ENCODE measurements at regions not wholly inside any gene's neighbourhood (a gene's known extent, or its start where the extent isn't known, plus 50 kb on each side); places are given as distances from the start of the nearest gene placed in this dataset.

DNA sequence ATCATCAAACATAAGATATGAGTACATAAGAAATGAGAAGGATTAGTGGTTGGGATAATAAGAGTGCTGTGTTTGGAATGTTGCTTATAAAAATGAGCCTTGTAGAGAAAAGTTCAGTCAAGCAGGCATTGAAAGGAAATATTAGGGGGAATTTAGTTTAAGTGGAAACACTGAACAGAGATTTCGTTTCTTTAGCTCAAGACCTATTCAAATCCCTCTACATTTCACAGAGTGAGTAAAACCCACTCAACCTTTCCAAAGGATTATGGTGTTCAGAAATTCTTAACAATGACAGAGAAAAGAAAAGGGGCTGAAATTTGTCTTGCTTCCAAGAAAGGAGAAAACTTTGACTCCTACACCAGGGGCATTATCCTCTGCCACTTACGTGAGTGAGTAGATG is 1072.4 kb upstream of the LCORL start:
- no peak overlapping the region for H3K4me2 ChIP-seq
- POLR2A ChIA-PET (ENCODE audit: unreplicated experiment) = no interaction called here
- no peaks in the 10 kb centered on the region for H3K9me3 ChIP-seq (ENCODE audit: insufficient read depth, low read depth)
- DNase-seq = no peak
- no peaks in the 10 kb centered on the region for H4K20me1 ChIP-seq (ENCODE audit: insufficient read depth)
- no peaks in the 10 kb centered on the region for H3K36me3 ChIP-seq (ENCODE audit: low read depth)
- no peaks in the 10 kb centered on the region for H3K4me1 ChIP-seq (replicated peaks; ENCODE audit: insufficient read depth)
- CTCF ChIA-PET = no interaction called here
- intact Hi-C loops (cut with micrococcal nuclease; ENCODE audit: unreplicated experiment) = no loop called here
- H2AFZ ChIP-seq = no peak overlapping the region
- H3K79me2 ChIP-seq (ENCODE audit: low read depth) = no peaks in the 10 kb centered on the region
- no peaks in the 10 kb centered on the region for H3K9me2 ChIP-seq (ENCODE audit: insufficient read depth)
- H3F3A ChIP-seq (ENCODE audit: insufficient read depth, low read depth) = no peaks in the 10 kb centered on the region
- BruUV-seq (replicated peaks) = no TSS peak
- no peak overlapping the region for H3K27ac ChIP-seq
- H3K4me3 ChIP-seq = no peak overlapping the region
- TF ChIP-seq EZH2 (IDR thresholded peaks at IDR 0.05; ENCODE audit: low read depth) = no peak
- TF ChIP-seq, protein P1, sequence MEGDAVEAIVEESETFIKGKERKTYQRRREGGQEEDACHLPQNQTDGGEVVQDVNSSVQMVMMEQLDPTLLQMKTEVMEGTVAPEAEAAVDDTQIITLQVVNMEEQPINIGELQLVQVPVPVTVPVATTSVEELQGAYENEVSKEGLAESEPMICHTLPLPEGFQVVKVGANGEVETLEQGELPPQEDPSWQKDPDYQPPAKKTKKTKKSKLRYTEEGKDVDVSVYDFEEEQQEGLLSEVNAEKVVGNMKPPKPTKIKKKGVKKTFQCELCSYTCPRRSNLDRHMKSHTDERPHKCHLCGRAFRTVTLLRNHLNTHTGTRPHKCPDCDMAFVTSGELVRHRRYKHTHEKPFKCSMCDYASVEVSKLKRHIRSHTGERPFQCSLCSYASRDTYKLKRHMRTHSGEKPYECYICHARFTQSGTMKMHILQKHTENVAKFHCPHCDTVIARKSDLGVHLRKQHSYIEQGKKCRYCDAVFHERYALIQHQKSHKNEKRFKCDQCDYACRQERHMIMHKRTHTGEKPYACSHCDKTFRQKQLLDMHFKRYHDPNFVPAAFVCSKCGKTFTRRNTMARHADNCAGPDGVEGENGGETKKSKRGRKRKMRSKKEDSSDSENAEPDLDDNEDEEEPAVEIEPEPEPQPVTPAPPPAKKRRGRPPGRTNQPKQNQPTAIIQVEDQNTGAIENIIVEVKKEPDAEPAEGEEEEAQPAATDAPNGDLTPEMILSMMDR (conservative IDR thresholded peaks at IDR 0.05) = no peak
- no peaks in the 10 kb centered on the region for H3K27me3 ChIP-seq (ENCODE audit: insufficient read depth, low read depth)

DNA sequence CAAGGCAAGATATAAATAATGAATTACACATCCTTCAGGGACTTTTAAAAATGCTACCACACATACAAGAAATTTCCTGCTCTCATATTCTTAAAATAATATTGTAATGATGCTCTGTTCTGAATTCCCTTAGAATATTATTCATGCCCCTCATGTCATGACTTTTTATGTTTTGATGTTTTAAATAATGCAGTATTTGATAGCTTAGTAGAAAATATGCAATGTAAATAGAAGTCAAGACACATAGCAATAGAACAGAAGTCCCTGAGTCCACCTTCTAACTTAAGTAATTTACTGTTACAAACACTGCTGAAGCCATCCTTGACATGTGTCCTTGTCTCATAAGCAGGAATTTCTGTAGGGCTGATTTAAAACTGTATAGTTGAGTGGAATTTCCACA is 1071.2 kb upstream of the LCORL start:
- no peaks in the 10 kb centered on the region for H3F3A ChIP-seq (ENCODE audit: insufficient read depth, low read depth)
- H3K36me3 ChIP-seq (ENCODE audit: low read depth) = no peaks in the 10 kb centered on the region
- no peaks in the 10 kb centered on the region for H4K20me1 ChIP-seq (ENCODE audit: insufficient read depth)
- no peak overlapping the region for H2AFZ ChIP-seq
- no peaks in the 10 kb centered on the region for H3K4me1 ChIP-seq (replicated peaks; ENCODE audit: insufficient read depth)
- H3K27ac ChIP-seq = no peak overlapping the region
- POLR2A ChIA-PET (ENCODE audit: unreplicated experiment) = no interaction called here
- H3K4me3 ChIP-seq = no peak overlapping the region
- no peak for DNase-seq
- H3K9me2 ChIP-seq (ENCODE audit: insufficient read depth) = no peaks in the 10 kb centered on the region
- intact Hi-C loops (cut with micrococcal nuclease; ENCODE audit: unreplicated experiment) = no loop called here
- no peaks in the 10 kb centered on the region for H3K27me3 ChIP-seq (ENCODE audit: insufficient read depth, low read depth)
- TF ChIP-seq, protein P1 (conservative IDR thresholded peaks at IDR 0.05) = no peak
- TF ChIP-seq EZH2 (IDR thresholded peaks at IDR 0.05; ENCODE audit: low read depth) = no peak
- H3K9me3 ChIP-seq (ENCODE audit: insufficient read depth, low read depth) = no peaks in the 10 kb centered on the region
- H3K4me2 ChIP-seq = no peak overlapping the region
- CTCF ChIA-PET = no interaction called here
- H3K79me2 ChIP-seq (ENCODE audit: low read depth) = no peaks in the 10 kb centered on the region
- no TSS peak for BruUV-seq (replicated peaks)

DNA sequence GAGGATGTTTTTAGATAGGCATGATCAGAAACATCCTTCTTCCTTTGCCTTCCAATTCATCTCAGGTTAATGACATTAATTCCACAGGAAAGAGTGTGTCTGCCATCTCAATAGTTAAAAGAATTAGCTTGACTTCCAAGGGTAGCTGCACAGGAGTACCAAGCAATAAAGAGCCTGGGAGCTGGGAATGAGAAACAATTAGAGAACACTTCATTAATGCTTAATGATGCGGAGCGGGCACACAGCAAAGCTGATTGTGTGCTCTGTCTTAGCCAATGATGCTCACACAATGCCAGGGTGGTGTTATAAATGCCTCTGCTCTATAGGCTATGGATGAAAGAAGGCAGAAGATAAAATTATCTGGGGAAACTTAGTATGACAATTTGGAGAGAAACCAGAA is 1052.5 kb upstream of the LCORL start:
- no peak for TF ChIP-seq EZH2 (IDR thresholded peaks at IDR 0.05; ENCODE audit: low read depth)
- TF ChIP-seq, protein P1 (conservative IDR thresholded peaks at IDR 0.05) = no peak
- CTCF ChIA-PET = no interaction called here
- H3F3A ChIP-seq (ENCODE audit: insufficient read depth, low read depth) = no peaks in the 10 kb centered on the region
- no peak overlapping the region for H3K4me2 ChIP-seq
- BruUV-seq (replicated peaks) = no TSS peak
- intact Hi-C loops (cut with micrococcal nuclease; ENCODE audit: unreplicated experiment) = no loop called here
- H3K9me2 ChIP-seq (ENCODE audit: insufficient read depth) = no peaks in the 10 kb centered on the region
- H3K9me3 ChIP-seq (ENCODE audit: insufficient read depth, low read depth) = no peaks in the 10 kb centered on the region
- DNase-seq = no peak
- H3K27ac ChIP-seq = no peak overlapping the region
- no peak overlapping the region for H2AFZ ChIP-seq
- H3K4me3 ChIP-seq = no peak overlapping the region
- H3K36me3 ChIP-seq (ENCODE audit: low read depth) = no peaks in the 10 kb centered on the region
- no peaks in the 10 kb centered on the region for H3K4me1 ChIP-seq (replicated peaks; ENCODE audit: insufficient read depth)
- POLR2A ChIA-PET (ENCODE audit: unreplicated experiment) = no interaction called here
- no peaks in the 10 kb centered on the region for H4K20me1 ChIP-seq (ENCODE audit: insufficient read depth)
- no peaks in the 10 kb centered on the region for H3K79me2 ChIP-seq (ENCODE audit: low read depth)
- H3K27me3 ChIP-seq (ENCODE audit: insufficient read depth, low read depth) = no peaks in the 10 kb centered on the region

Measured in PC-9 (cell line).